ENCODE measurements at regions not wholly inside any gene's neighbourhood (a gene's known extent, or its start where the extent isn't known, plus 50 kb on each side); places are given as distances from the start of the nearest gene placed in this dataset.

- no peaks in the 10 kb centered on the region for H3K4me1 ChIP-seq (ENCODE audit: insufficient read depth, low read length)
- H3K4me3 ChIP-seq (ENCODE audit: insufficient read depth, low read length): no peak overlapping the region
- H3K27me3 ChIP-seq (ENCODE audit: insufficient read depth, low read length): no peaks in the 10 kb centered on the region
- no peak overlapping the region for H3K4me2 ChIP-seq (ENCODE audit: insufficient read depth, low read length)
- no peak for TF ChIP-seq CTCF (IDR thresholded peaks at IDR 0.05; ENCODE audit: extremely low read depth, low read depth, low read length)
- DNase-seq (ENCODE audit: insufficient read length, low spot score, missing footprints): no peak
- H3K9me3 ChIP-seq (ENCODE audit: low read depth, low read length): no peaks in the 10 kb centered on the region
- H3K27ac ChIP-seq (ENCODE audit: low read depth, low read length): no peak overlapping the region
- H2AFZ ChIP-seq (ENCODE audit: low read length): no peak overlapping the region
- no peaks in the 10 kb centered on the region for H3K79me2 ChIP-seq (ENCODE audit: insufficient read depth, low read length)
- no peaks in the 10 kb centered on the region for H3K36me3 ChIP-seq (ENCODE audit: insufficient read depth, low read length)
- H4K20me1 ChIP-seq (ENCODE audit: insufficient read depth, low read length): no peaks in the 10 kb centered on the region
Observed at GRCh38 chr1:95991787-95992520, 729.6 kb upstream of the PTBP2 start.

GRCh38 chr1:95994643-95995042 lies 726.9 kb upstream of the PTBP2 start:
- Histone ChIP-seq H3K27me3 (ENCODE audit: insufficient read depth, low read length) (no peaks in the 10 kb centered on the region), H3K27ac (ENCODE audit: low read depth, low read length) (no peak overlapping the region), H3K36me3 (ENCODE audit: insufficient read depth, low read length) (no peaks in the 10 kb centered on the region), H3K9me3 (ENCODE audit: low read depth, low read length) (no peaks in the 10 kb centered on the region), H3K4me2 (ENCODE audit: insufficient read depth, low read length) (peak overlapping the region; percentile 16), H2AFZ (ENCODE audit: low read length) (peak overlapping the region; percentile 49), H4K20me1 (ENCODE audit: insufficient read depth, low read length) (no peaks in the 10 kb centered on the region), H3K79me2 (ENCODE audit: insufficient read depth, low read length) (no peaks in the 10 kb centered on the region), H3K4me1 (ENCODE audit: insufficient read depth, low read length) (no peaks in the 10 kb centered on the region), H3K4me3 (ENCODE audit: insufficient read depth, low read length) (no peak overlapping the region)
- no peak for TF ChIP-seq CTCF (IDR thresholded peaks at IDR 0.05; ENCODE audit: extremely low read depth, low read depth, low read length)
- DNase-seq (ENCODE audit: insufficient read length, low spot score, missing footprints): no peak

GRCh38 chr1:96002201-96002600 lies 719.4 kb upstream of the PTBP2 start:
- no peak for TF ChIP-seq CTCF (IDR thresholded peaks at IDR 0.05; ENCODE audit: extremely low read depth, low read depth, low read length)
- H3K27me3 ChIP-seq (ENCODE audit: insufficient read depth, low read length): no peaks in the 10 kb centered on the region
- H3K9me3 ChIP-seq (ENCODE audit: low read depth, low read length): no peaks in the 10 kb centered on the region
- H3K4me2 ChIP-seq (ENCODE audit: insufficient read depth, low read length): no peak overlapping the region
- H3K79me2 ChIP-seq (ENCODE audit: insufficient read depth, low read length): no peaks in the 10 kb centered on the region
- H2AFZ ChIP-seq (ENCODE audit: low read length): no peak overlapping the region
- H3K4me3 ChIP-seq (ENCODE audit: insufficient read depth, low read length): no peak overlapping the region
- no peaks in the 10 kb centered on the region for H3K4me1 ChIP-seq (ENCODE audit: insufficient read depth, low read length)
- DNase-seq (ENCODE audit: insufficient read length, low spot score, missing footprints): no peak
- H3K36me3 ChIP-seq (ENCODE audit: insufficient read depth, low read length): no peaks in the 10 kb centered on the region
- H3K27ac ChIP-seq (ENCODE audit: low read depth, low read length): no peak overlapping the region
- H4K20me1 ChIP-seq (ENCODE audit: insufficient read depth, low read length): no peaks in the 10 kb centered on the region

GRCh38 chr1:96002969-96003964 lies 718.3 kb upstream of the PTBP2 start:
- TF ChIP-seq CTCF (IDR thresholded peaks at IDR 0.05; ENCODE audit: extremely low read depth, low read depth, low read length): no peak
- no peak overlapping the region for H3K4me2 ChIP-seq (ENCODE audit: insufficient read depth, low read length)
- no peaks in the 10 kb centered on the region for H3K36me3 ChIP-seq (ENCODE audit: insufficient read depth, low read length)
- H3K27ac ChIP-seq (ENCODE audit: low read depth, low read length): no peak overlapping the region
- H2AFZ ChIP-seq (ENCODE audit: low read length): no peak overlapping the region
- H3K4me3 ChIP-seq (ENCODE audit: insufficient read depth, low read length): no peak overlapping the region
- H4K20me1 ChIP-seq (ENCODE audit: insufficient read depth, low read length): no peaks in the 10 kb centered on the region
- H3K27me3 ChIP-seq (ENCODE audit: insufficient read depth, low read length): no peaks in the 10 kb centered on the region
- DNase-seq (ENCODE audit: insufficient read length, low spot score, missing footprints): no peak
- no peaks in the 10 kb centered on the region for H3K79me2 ChIP-seq (ENCODE audit: insufficient read depth, low read length)
- H3K4me1 ChIP-seq (ENCODE audit: insufficient read depth, low read length): no peaks in the 10 kb centered on the region
- H3K9me3 ChIP-seq (ENCODE audit: low read depth, low read length): no peaks in the 10 kb centered on the region
